ENCODE measurements at regions not wholly inside any gene's neighbourhood (a gene's known extent, or its start where the extent isn't known, plus 50 kb on each side); places are given as distances from the start of the nearest gene placed in this dataset.

- TF ChIP-seq CTCF (IDR thresholded peaks at IDR 0.05; ENCODE audit: extremely low read depth, insufficient read depth, missing control alignments): no peak
- in situ Hi-C loops (cut with MboI; ENCODE audit: low pct_unique_long_range_greater_than_20kb, low sequenced_read_pairs, unreplicated experiment): no loop called here
- no peak for DNase-seq (ENCODE audit: low spot score)
Measured at GRCh38 chr9:26483991-26484390, 408.6 kb downstream of the CAAP1 start.

GRCh38 chr9:26477963-26478362, 414.6 kb downstream of the CAAP1 start:
- DNase-seq (ENCODE audit: low spot score): no peak
- in situ Hi-C loops (cut with MboI; ENCODE audit: low pct_unique_long_range_greater_than_20kb, low sequenced_read_pairs, unreplicated experiment): no loop called here
- no peak for TF ChIP-seq CTCF (IDR thresholded peaks at IDR 0.05; ENCODE audit: extremely low read depth, insufficient read depth, missing control alignments)

- in situ Hi-C loops (cut with MboI; ENCODE audit: low pct_unique_long_range_greater_than_20kb, low sequenced_read_pairs, unreplicated experiment): no loop called here
- DNase-seq (ENCODE audit: low spot score): no peak
- no peak for TF ChIP-seq CTCF (IDR thresholded peaks at IDR 0.05; ENCODE audit: extremely low read depth, insufficient read depth, missing control alignments)
Measured at GRCh38 chr9:26471261-26471660, 421.3 kb downstream of the CAAP1 start.

GRCh38 chr9:26470284-26470683, 422.3 kb downstream of the CAAP1 start:
- no peak for DNase-seq (ENCODE audit: low spot score)
- in situ Hi-C loops (cut with MboI; ENCODE audit: low pct_unique_long_range_greater_than_20kb, low sequenced_read_pairs, unreplicated experiment): no loop called here
- no peak for TF ChIP-seq CTCF (IDR thresholded peaks at IDR 0.05; ENCODE audit: extremely low read depth, insufficient read depth, missing control alignments)

GRCh38 chr9:26463837-26464236, 428.8 kb downstream of the CAAP1 start:
- in situ Hi-C loops (cut with MboI; ENCODE audit: low pct_unique_long_range_greater_than_20kb, low sequenced_read_pairs, unreplicated experiment): no loop called here
- no peak for TF ChIP-seq CTCF (IDR thresholded peaks at IDR 0.05; ENCODE audit: extremely low read depth, insufficient read depth, missing control alignments)
- no peak for DNase-seq (ENCODE audit: low spot score)

GRCh38 chr9:26462751-26463150, 429.9 kb downstream of the CAAP1 start:
- DNase-seq (ENCODE audit: low spot score): no peak
- TF ChIP-seq CTCF (IDR thresholded peaks at IDR 0.05; ENCODE audit: extremely low read depth, insufficient read depth, missing control alignments): no peak
- in situ Hi-C loops (cut with MboI; ENCODE audit: low pct_unique_long_range_greater_than_20kb, low sequenced_read_pairs, unreplicated experiment): no loop called here

- no peak for TF ChIP-seq CTCF (IDR thresholded peaks at IDR 0.05; ENCODE audit: extremely low read depth, insufficient read depth, missing control alignments)
- no peak for DNase-seq (ENCODE audit: low spot score)
- in situ Hi-C loops (cut with MboI; ENCODE audit: low pct_unique_long_range_greater_than_20kb, low sequenced_read_pairs, unreplicated experiment): no loop called here
Measured at GRCh38 chr9:26462213-26462612, 430.4 kb downstream of the CAAP1 start.

Data from GM13977 (cell line).